ENCODE measurements at regions not wholly inside any gene's neighbourhood (a gene's known extent, or its start where the extent isn't known, plus 50 kb on each side); places are given as distances from the start of the nearest gene placed in this dataset.

DNA sequence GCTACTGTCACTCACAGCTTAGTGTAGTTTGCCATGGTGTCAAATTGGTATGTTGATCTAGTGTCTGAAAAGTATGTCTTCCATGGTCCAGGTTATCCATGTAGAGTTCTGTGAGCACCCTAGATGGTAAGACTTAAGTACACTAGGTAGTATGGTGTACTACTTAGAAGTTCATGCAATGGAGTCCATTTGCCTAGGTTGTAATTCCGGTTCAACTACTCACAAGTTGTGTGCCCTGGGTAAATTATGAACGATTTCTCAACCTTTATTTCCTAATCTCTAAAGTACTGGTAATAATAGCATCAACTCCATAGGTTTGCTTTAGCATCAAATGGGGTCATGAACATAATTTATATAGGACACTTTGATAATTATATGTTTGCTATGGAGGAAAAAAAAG is 666.2 kb upstream of the CELF2 start:
- no peak for ATAC-seq
- TF ChIP-seq TCF4 (CRISPR knock-in tag; IDR thresholded peaks at IDR 0.05; ENCODE audit: borderline replicate concordance) (no peak), SNAI2 (CRISPR knock-in tag; IDR thresholded peaks at IDR 0.05) (no peak), OSR1 (CRISPR knock-in tag; IDR thresholded peaks at IDR 0.05) (no peak), ZFP30 (CRISPR knock-in tag; IDR thresholded peaks at IDR 0.05) (no peak), ZNF565 (CRISPR knock-in tag; conservative IDR thresholded peaks at IDR 0.05; ENCODE audit: low read depth) (no peak), ZFP3 (CRISPR knock-in tag; IDR thresholded peaks at IDR 0.05) (no peak), TOX (CRISPR knock-in tag; IDR thresholded peaks at IDR 0.05; ENCODE audit: borderline replicate concordance) (no peak)
- TF ChIP-seq, protein P1, sequence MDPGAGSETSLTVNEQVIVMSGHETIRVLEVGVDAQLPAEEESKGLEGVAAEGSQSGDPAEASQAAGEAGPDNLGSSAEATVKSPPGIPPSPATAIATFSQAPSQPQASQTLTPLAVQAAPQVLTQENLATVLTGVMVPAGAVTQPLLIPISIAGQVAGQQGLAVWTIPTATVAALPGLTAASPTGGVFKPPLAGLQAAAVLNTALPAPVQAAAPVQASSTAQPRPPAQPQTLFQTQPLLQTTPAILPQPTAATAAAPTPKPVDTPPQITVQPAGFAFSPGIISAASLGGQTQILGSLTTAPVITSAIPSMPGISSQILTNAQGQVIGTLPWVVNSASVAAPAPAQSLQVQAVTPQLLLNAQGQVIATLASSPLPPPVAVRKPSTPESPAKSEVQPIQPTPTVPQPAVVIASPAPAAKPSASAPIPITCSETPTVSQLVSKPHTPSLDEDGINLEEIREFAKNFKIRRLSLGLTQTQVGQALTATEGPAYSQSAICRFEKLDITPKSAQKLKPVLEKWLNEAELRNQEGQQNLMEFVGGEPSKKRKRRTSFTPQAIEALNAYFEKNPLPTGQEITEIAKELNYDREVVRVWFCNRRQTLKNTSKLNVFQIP (CRISPR knock-in tag; IDR thresholded peaks at IDR 0.05; ENCODE audit: borderline replicate concordance, low read depth), result no peak
- TF ChIP-seq, protein P2, sequence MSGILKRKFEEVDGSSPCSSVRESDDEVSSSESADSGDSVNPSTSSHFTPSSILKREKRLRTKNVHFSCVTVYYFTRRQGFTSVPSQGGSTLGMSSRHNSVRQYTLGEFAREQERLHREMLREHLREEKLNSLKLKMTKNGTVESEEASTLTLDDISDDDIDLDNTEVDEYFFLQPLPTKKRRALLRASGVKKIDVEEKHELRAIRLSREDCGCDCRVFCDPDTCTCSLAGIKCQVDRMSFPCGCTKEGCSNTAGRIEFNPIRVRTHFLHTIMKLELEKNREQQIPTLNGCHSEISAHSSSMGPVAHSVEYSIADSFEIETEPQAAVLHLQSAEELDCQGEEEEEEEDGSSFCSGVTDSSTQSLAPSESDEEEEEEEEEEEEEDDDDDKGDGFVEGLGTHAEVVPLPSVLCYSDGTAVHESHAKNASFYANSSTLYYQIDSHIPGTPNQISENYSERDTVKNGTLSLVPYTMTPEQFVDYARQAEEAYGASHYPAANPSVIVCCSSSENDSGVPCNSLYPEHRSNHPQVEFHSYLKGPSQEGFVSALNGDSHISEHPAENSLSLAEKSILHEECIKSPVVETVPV (CRISPR knock-in tag; IDR thresholded peaks at IDR 0.05), result no peak
- TF ChIP-seq, protein P3, sequence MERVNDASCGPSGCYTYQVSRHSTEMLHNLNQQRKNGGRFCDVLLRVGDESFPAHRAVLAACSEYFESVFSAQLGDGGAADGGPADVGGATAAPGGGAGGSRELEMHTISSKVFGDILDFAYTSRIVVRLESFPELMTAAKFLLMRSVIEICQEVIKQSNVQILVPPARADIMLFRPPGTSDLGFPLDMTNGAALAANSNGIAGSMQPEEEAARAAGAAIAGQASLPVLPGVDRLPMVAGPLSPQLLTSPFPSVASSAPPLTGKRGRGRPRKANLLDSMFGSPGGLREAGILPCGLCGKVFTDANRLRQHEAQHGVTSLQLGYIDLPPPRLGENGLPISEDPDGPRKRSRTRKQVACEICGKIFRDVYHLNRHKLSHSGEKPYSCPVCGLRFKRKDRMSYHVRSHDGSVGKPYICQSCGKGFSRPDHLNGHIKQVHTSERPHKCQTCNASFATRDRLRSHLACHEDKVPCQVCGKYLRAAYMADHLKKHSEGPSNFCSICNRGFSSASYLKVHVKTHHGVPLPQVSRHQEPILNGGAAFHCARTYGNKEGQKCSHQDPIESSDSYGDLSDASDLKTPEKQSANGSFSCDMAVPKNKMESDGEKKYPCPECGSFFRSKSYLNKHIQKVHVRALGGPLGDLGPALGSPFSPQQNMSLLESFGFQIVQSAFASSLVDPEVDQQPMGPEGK (CRISPR knock-in tag; IDR thresholded peaks at IDR 0.05; ENCODE audit: borderline replicate concordance), result no peak

DNA sequence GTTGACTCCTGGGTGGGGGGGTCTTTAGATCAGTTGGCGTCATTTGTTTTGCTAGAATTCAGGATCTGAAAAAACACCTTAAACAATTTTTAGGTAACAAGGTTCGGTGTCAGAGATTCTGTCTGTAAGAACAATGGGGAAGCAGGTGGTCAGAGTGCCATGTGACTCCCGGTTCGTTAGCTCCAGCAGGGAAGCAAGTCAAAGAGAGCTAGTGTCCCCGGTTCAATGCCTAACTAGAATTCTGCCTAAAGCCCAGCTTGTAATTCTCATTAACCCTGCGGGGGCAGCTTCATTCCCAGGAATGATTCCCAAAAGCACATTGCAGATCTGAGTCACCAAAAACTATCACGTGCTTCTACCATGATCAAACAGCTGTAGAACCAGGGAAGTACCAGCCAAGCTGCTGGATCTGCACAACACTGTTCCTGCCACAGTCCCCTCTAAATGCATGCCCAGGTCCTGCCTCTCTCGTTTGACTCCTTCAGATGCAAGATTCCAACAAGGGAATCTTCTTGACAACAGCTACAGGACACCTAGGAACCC is 664.3 kb upstream of the CELF2 start:
- no peak for ATAC-seq
- TF ChIP-seq ZFP3 (CRISPR knock-in tag; IDR thresholded peaks at IDR 0.05) (no peak), ZNF565 (CRISPR knock-in tag; conservative IDR thresholded peaks at IDR 0.05; ENCODE audit: low read depth) (no peak), TOX (CRISPR knock-in tag; IDR thresholded peaks at IDR 0.05; ENCODE audit: borderline replicate concordance) (no peak), CREB5 (CRISPR knock-in tag; IDR thresholded peaks at IDR 0.05; ENCODE audit: low read depth) (no peak)

DNA sequence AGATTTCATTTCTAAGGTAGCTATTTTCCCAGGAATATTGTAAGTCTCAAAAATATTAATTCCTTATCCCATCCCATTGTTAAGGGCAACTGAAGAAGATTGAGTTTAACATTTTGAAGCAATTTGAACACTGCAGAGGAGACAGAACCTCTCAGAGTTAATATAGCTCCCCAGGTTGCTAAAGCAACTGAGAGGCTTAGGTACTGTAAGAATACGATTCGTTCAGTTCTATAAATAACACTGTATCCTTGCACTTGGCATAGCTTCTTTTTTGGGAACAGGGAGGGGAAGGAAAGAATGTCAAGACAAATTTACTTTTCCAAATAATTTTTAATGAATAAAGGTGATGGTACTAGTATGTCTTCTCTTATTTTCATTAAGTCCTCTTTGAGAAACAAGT is 658.4 kb upstream of the CELF2 start:
- no peak for TF ChIP-seq SNAI2 (CRISPR knock-in tag; IDR thresholded peaks at IDR 0.05)
- no peak for TF ChIP-seq RARB (CRISPR knock-in tag; IDR thresholded peaks at IDR 0.05)
- TF ChIP-seq TOX (CRISPR knock-in tag; IDR thresholded peaks at IDR 0.05; ENCODE audit: borderline replicate concordance), result no peak
- TF ChIP-seq OSR1 (CRISPR knock-in tag; IDR thresholded peaks at IDR 0.05), result no peak
- no peak for TF ChIP-seq TCF4 (CRISPR knock-in tag; IDR thresholded peaks at IDR 0.05; ENCODE audit: borderline replicate concordance)
- TF ChIP-seq ZNF8 (CRISPR knock-in tag; IDR thresholded peaks at IDR 0.05), result no peak
- no peak for TF ChIP-seq CSDC2 (CRISPR knock-in tag; IDR thresholded peaks at IDR 0.05)
- TF ChIP-seq ZC3H10 (CRISPR knock-in tag; IDR thresholded peaks at IDR 0.05), result no peak
- TF ChIP-seq BACH2 (CRISPR knock-in tag; IDR thresholded peaks at IDR 0.05; ENCODE audit: borderline replicate concordance), result no peak
- no peak for TF ChIP-seq CREB5 (CRISPR knock-in tag; IDR thresholded peaks at IDR 0.05; ENCODE audit: low read depth)
- ATAC-seq, result no peak

DNA sequence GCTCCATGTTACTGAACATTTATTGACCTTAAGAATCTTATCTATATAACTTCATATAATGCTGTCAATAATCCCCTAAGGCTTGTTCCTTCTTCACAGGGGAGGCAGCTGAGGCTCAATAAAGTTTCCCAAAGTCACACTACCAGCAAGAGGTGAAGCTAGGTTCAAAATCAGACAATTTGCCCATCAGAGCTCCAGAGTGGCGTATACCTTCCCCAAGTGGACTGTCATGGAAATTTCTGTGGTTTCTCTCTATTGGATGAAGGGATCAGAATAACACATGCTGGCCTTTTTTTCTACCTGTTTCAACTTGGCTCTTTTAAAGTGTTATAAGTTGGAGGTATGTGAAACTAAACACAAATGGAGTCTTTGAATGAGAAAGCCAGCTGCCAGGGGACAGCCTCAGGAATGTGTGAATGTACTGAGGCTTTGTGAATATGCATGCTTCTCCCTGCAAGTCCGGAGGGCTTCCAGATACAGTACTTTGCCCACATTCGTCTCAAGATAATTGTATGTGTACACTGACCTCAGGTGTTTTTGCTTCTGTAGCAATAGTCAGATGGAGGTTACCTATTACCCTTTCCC is 656.3 kb upstream of the CELF2 start:
- ATAC-seq, result no peak
- TF ChIP-seq ZNF70 (CRISPR knock-in tag; IDR thresholded peaks at IDR 0.05), result no peak
- no peak for TF ChIP-seq ZNF8 (CRISPR knock-in tag; IDR thresholded peaks at IDR 0.05)
- TF ChIP-seq, protein P3 (CRISPR knock-in tag; IDR thresholded peaks at IDR 0.05; ENCODE audit: borderline replicate concordance), result no peak
- TF ChIP-seq CREB5 (CRISPR knock-in tag; IDR thresholded peaks at IDR 0.05; ENCODE audit: low read depth), result no peak
- no peak for TF ChIP-seq ZFP30 (CRISPR knock-in tag; IDR thresholded peaks at IDR 0.05)
- TF ChIP-seq, protein P1 (CRISPR knock-in tag; IDR thresholded peaks at IDR 0.05; ENCODE audit: borderline replicate concordance, low read depth), result no peak
- no peak for TF ChIP-seq ISL1 (CRISPR knock-in tag; IDR thresholded peaks at IDR 0.05)
- TF ChIP-seq TCF4 (CRISPR knock-in tag; IDR thresholded peaks at IDR 0.05; ENCODE audit: borderline replicate concordance), result no peak
- no peak for TF ChIP-seq OSR1 (CRISPR knock-in tag; IDR thresholded peaks at IDR 0.05)
- TF ChIP-seq ESRRG (CRISPR knock-in tag; IDR thresholded peaks at IDR 0.05), result no peak
- TF ChIP-seq GLIS3 (CRISPR knock-in tag; IDR thresholded peaks at IDR 0.05), result no peak
- TF ChIP-seq BACH2 (CRISPR knock-in tag; IDR thresholded peaks at IDR 0.05; ENCODE audit: borderline replicate concordance), result no peak
